B cell (primary cell): ENCODE measurements at regions not wholly inside any gene's neighbourhood (a gene's known extent, or its start where the extent isn't known, plus 50 kb on each side); places are given as distances from the start of the nearest gene placed in this dataset.

ENCODE experiments used
- ATAC-seq: fragments of 200-7000 bp; cut with Tn5 transposase; one replicate; pipeline ENCODE4 v1.10.0; 2021; ENCODE audit warnings: low read depth, mild to moderate bottlenecking, moderate number of reproducible peaks, moderate library complexity
- CTCF ChIA-PET: fragments of 350-600 bp; sonication (Branson Sonifier 250); formaldehyde crosslinking; loops from one replicate; lab custom pipeline; 2021; ENCODE audit warnings: antibody characterized with exemption, inconsistent platforms; lab: Charles Lee
- POLR2A ChIA-PET: fragments of 350-600 bp; sonication (Branson Sonifier 250); formaldehyde crosslinking; loops from one replicate; lab custom pipeline; 2021; ENCODE audit warnings: antibody characterized with exemption; lab: Charles Lee
- DNase-seq: peaks from one replicate; pipeline ENCODE4 v3.0.0; 2013
- H2AFZ ChIP-seq: 2 replicates; pipeline ENCODE4 v1.6.1; 2012; ENCODE audit warnings: mild to moderate bottlenecking, low read depth, low read length; ENCODE audit not compliant: insufficient read depth, poor library complexity, severe bottlenecking
- H3K27ac ChIP-seq, 2 donors: 1 replicate in 1 of 2; 2 replicates in 1 of 2; pipeline ENCODE4 v1.5.1; 2012 to 2013; ENCODE audit warnings: low read length in 2 of 2, mild to moderate bottlenecking in 2 of 2, moderate library complexity in 1 of 2
- H3K27me3 ChIP-seq, 4 experiments: fragments of 200-600 bp in 1 of 4; sonication (generic) in 1 of 4; replicated peaks in 1 of 4; 1 replicate in 2 of 4; 2 replicates in 2 of 4; pipeline versions ENCODE4 v1.6.1 to v1.7.0; 2013 to 2016; ENCODE audit warnings: low read length in 3 of 4, mild to moderate bottlenecking in 2 of 4, mixed read lengths in 1 of 4, moderate library complexity in 1 of 4; ENCODE audit not compliant: insufficient read depth in 4 of 4, control insufficient read depth in 3 of 4; ENCODE audit errors: control extremely low read depth in 1 of 4
- H3K36me3 ChIP-seq, 2 experiments: replicated peaks in 1 of 2; 1 replicate in 1 of 2; 2 replicates in 1 of 2; pipeline versions ENCODE4 v1.6.1 to v1.7.1; 2013; ENCODE audit warnings: low read length in 1 of 2; ENCODE audit not compliant: insufficient read depth in 2 of 2, control insufficient read depth in 1 of 2; ENCODE audit errors: control extremely low read depth in 1 of 2, extremely low read depth in 1 of 2
- H3K4me1 ChIP-seq, 2 donors: fragments of 200-600 bp in 1 of 2; sonication (generic) in 1 of 2; 1 replicate in 1 of 2; 2 replicates in 1 of 2; pipeline versions ENCODE4 v1.5.1 to v1.6.1; 2013 to 2017; ENCODE audit warnings: low read length in 2 of 2; ENCODE audit not compliant: control insufficient read depth in 2 of 2, insufficient read depth in 2 of 2
- H3K4me2 ChIP-seq: replicated peaks from 2 replicates; pipeline ENCODE3; 2012; ENCODE audit warnings: mild to moderate bottlenecking, low read depth, low read length; ENCODE audit not compliant: poor library complexity, severe bottlenecking
- H3K4me3 ChIP-seq, 5 experiments: fragments of 200-600 bp in 1 of 5; sonication (generic) in 1 of 5; 1 replicate in 3 of 5; 2 replicates in 2 of 5; pipeline versions ENCODE4 v1.5.1 to v1.7.0; 2011 to 2016; ENCODE audit warnings: low read length in 4 of 5, mild to moderate bottlenecking in 4 of 5, low read depth in 2 of 5, control low read depth in 1 of 5, moderate library complexity in 1 of 5; ENCODE audit not compliant: insufficient read depth in 1 of 5; ENCODE audit errors: control extremely low read depth in 1 of 5, extremely low read depth in 1 of 5
- H3K79me2 ChIP-seq: fragments of 200-600 bp; sonication (generic); one replicate; pipeline ENCODE4 v1.6.0; 2016; ENCODE audit warnings: low read length; ENCODE audit not compliant: control insufficient read depth, insufficient read depth
- H3K9ac ChIP-seq: fragments of 200-600 bp; sonication (generic); 2 replicates; pipeline ENCODE4 v1.6.1; 2017; ENCODE audit warnings: mild to moderate bottlenecking, low read length, moderate library complexity
- H3K9me3 ChIP-seq, 3 donors: one replicate each; pipeline versions ENCODE4 v1.6.1 to v1.7.1; 2013; ENCODE audit warnings: low read length in 2 of 3; ENCODE audit not compliant: control insufficient read depth in 2 of 3, insufficient read depth in 1 of 3; ENCODE audit errors: control extremely low read depth in 1 of 3
- H4K20me1 ChIP-seq: 2 replicates; pipeline ENCODE4 v1.6.0; 2012; ENCODE audit warnings: mild to moderate bottlenecking, low read length; ENCODE audit not compliant: insufficient read depth, control insufficient read depth, poor library complexity, severe bottlenecking
- H3K27ac Mint-ChIP-seq: one replicate; pipeline ENCODE4 v1.8.0; 2021; ENCODE audit warnings: mixed read lengths
- H3K27me3 Mint-ChIP-seq: one replicate; pipeline ENCODE4 v1.8.0; 2021; ENCODE audit warnings: mixed read lengths
- H3K4me1 Mint-ChIP-seq: one replicate; pipeline ENCODE4 v1.8.0; 2021; ENCODE audit warnings: mixed read lengths
- H3K4me3 Mint-ChIP-seq: one replicate; pipeline ENCODE4 v1.8.0; 2021; ENCODE audit warnings: mixed read lengths
- H3K9me3 Mint-ChIP-seq: one replicate; pipeline ENCODE4 v1.8.0; 2022; ENCODE audit warnings: mixed read lengths; ENCODE audit not compliant: insufficient read depth
- EZH2 ChIP-seq: IDR thresholded peaks from 2 replicates; pipeline ENCODE4 v1.6.1; 2012; ENCODE audit warnings: borderline replicate concordance, low read depth, mild to moderate bottlenecking, moderate library complexity, low read length; ENCODE audit not compliant: insufficient read depth, poor library complexity, severe bottlenecking
- WGBS: methylation state at CpG from one replicate; pipeline ENCODE4 v1.1.5; 2013; ENCODE audit warnings: missing lambda C conversion rate; ENCODE audit not compliant: insufficient coverage; 5-methylcytosine and 5-hydroxymethylcytosine counted together
- intact Hi-C: fragments of 100-400 bp; cut with micrococcal nuclease; formaldehyde crosslinking; loops from one replicate; pipeline ENCODE4 v1.10.0; 2022
- TF ChIP-seq, protein P1 (sequence below): fragments of 200-600 bp; IDR thresholded peaks from one replicate; pipeline ENCODE4 v1.8.0; 2022; ENCODE audit warnings: antibody characterized with exemption, mild to moderate bottlenecking

DNA sequence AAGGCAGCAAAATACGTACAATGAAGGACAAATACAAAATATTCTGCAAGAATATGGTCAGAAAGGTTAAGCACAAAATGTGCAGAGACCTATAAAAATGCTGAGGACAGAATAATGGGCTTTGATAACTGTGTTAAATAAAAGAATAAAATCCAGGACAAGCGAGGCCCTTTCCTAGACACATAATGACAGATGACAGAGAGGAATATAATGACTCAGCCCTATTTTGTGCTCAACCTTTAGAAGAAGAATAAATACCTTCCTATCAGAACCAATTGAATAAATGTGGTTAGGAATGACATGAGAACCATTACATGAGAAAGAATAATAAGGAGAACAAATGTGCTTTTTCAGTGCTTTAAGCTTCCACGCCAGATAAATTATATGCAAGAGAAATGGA, 178.0 kb downstream of the TEX13C start:
- H3K4me3 ChIP-seq: no peak overlapping the region
- H3K27me3 Mint-ChIP-seq: no peaks in the 10 kb centered on the region

DNA sequence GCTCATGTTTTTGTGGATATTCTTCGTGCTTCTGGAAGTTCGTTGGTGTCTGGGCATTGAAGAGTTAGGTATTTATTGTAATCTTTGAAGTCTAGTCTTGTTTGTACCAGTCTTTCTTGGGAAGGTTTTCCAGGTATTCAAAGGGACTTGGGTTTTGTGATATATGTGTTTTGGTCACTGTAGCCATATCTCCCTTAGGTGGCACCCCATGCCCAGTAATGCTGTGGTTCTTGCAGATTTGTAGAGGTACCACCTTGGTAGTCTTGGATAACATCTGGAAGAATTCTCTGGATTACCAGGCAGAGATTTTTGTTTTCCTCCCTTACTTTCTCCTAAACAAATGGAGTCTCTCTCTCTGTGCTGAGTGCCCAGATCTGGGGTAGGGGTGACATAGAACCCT, 184.1 kb downstream of the TEX13C start:
- no peaks in the 10 kb centered on the region for H3K4me1 Mint-ChIP-seq
- H3K27me3 Mint-ChIP-seq: no peaks in the 10 kb centered on the region
- Histone ChIP-seq H3K4me1 (no peaks in the 10 kb centered on the region), H3K9ac (no peak overlapping the region), H2AFZ (no peak overlapping the region), H3K79me2 (no peaks in the 10 kb centered on the region), H3K27me3 (no peaks in the 10 kb centered on the region), H4K20me1 (no peaks in the 10 kb centered on the region), H3K27ac (no peak overlapping the region), H3K4me2 (no peak overlapping the region), H3K36me3 (no peaks in the 10 kb centered on the region), H3K4me3 (no peak overlapping the region), H3K9me3 (peaks cover 0 to 2% (median 0%) of the 10 kb centered on the region in 3 donors)
- CTCF ChIA-PET: no interaction called here
- H3K27ac Mint-ChIP-seq: no peak overlapping the region
- no peak for DNase-seq
- intact Hi-C loops: no loop called here
- ATAC-seq: no peak
- TF ChIP-seq, protein P1, sequence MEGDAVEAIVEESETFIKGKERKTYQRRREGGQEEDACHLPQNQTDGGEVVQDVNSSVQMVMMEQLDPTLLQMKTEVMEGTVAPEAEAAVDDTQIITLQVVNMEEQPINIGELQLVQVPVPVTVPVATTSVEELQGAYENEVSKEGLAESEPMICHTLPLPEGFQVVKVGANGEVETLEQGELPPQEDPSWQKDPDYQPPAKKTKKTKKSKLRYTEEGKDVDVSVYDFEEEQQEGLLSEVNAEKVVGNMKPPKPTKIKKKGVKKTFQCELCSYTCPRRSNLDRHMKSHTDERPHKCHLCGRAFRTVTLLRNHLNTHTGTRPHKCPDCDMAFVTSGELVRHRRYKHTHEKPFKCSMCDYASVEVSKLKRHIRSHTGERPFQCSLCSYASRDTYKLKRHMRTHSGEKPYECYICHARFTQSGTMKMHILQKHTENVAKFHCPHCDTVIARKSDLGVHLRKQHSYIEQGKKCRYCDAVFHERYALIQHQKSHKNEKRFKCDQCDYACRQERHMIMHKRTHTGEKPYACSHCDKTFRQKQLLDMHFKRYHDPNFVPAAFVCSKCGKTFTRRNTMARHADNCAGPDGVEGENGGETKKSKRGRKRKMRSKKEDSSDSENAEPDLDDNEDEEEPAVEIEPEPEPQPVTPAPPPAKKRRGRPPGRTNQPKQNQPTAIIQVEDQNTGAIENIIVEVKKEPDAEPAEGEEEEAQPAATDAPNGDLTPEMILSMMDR: no peak
- TF ChIP-seq EZH2: no peak
- H3K4me3 Mint-ChIP-seq: no peak overlapping the region
- WGBS: 100% methylated on average over 2 of the region's 2 CpGs
- peaks cover 3% of the 10 kb centered on the region for H3K9me3 Mint-ChIP-seq
- POLR2A ChIA-PET: no interaction called here

More for the DNA sequence above, 178.0 kb downstream of the TEX13C start:
- no peaks in the 10 kb centered on the region for H3K79me2 ChIP-seq
- no peak overlapping the region for H3K4me3 Mint-ChIP-seq
- no peaks in the 10 kb centered on the region for H3K27me3 ChIP-seq
- no peak overlapping the region for H3K9ac ChIP-seq
- no peak overlapping the region for H3K27ac ChIP-seq
- no peak for ATAC-seq
- H3K4me1 Mint-ChIP-seq: no peaks in the 10 kb centered on the region
- H3K4me2 ChIP-seq: no peak overlapping the region
- POLR2A ChIA-PET: no interaction called here
- no peak for DNase-seq
- CTCF ChIA-PET: no interaction called here
- H4K20me1 ChIP-seq: no peaks in the 10 kb centered on the region
- intact Hi-C loops: no loop called here
- WGBS: no CpG with 5 or more reads among the region's 3 CpGs
- peaks cover 3% of the 10 kb centered on the region for H3K9me3 Mint-ChIP-seq
- no peak for TF ChIP-seq EZH2
- TF ChIP-seq, protein P1: no peak
- H3K36me3 ChIP-seq: no peaks in the 10 kb centered on the region
- no peaks in the 10 kb centered on the region for H3K4me1 ChIP-seq
- no peaks in the 10 kb centered on the region for H3K9me3 ChIP-seq
- H2AFZ ChIP-seq: no peak overlapping the region
- no peak overlapping the region for H3K27ac Mint-ChIP-seq
